C4-2B (cell line): ENCODE measurements at regions not wholly inside any gene's neighbourhood (a gene's known extent, or its start where the extent isn't known, plus 50 kb on each side); places are given as distances from the start of the nearest gene placed in this dataset.

ENCODE experiments used
- ZFX ChIP-seq: fragments of 450-650 bp; IDR thresholded peaks from 2 replicates; pipeline ENCODE4 v1.6.1; 2017
- TF ChIP-seq, protein P1 (sequence below): fragments of 450-650 bp; conservative IDR thresholded peaks from 2 replicates; pipeline ENCODE4 v1.5.1; 2017; ENCODE audit warnings: mild to moderate bottlenecking

DNA sequence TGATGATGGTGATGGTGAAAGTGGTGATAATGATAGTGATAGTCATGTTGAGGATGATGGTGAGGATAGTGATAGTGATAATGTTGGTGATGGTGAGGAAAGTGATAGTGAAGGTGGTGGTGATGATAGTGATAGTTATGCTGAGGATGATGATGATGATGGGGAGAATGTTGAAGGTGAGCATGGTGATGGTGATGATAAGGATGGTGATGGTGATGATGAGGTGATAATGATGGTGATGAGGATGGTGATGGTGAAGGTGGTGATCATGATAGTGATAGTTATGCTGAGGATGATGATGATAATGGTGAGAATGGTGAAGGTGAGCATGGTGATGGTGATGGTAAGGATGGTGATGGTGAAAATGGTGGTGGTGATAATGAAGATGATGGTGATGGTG, 64.9 kb upstream of the ZNF337 start:
- TF ChIP-seq, protein P1, sequence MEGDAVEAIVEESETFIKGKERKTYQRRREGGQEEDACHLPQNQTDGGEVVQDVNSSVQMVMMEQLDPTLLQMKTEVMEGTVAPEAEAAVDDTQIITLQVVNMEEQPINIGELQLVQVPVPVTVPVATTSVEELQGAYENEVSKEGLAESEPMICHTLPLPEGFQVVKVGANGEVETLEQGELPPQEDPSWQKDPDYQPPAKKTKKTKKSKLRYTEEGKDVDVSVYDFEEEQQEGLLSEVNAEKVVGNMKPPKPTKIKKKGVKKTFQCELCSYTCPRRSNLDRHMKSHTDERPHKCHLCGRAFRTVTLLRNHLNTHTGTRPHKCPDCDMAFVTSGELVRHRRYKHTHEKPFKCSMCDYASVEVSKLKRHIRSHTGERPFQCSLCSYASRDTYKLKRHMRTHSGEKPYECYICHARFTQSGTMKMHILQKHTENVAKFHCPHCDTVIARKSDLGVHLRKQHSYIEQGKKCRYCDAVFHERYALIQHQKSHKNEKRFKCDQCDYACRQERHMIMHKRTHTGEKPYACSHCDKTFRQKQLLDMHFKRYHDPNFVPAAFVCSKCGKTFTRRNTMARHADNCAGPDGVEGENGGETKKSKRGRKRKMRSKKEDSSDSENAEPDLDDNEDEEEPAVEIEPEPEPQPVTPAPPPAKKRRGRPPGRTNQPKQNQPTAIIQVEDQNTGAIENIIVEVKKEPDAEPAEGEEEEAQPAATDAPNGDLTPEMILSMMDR, result no peak
- no peak for TF ChIP-seq ZFX
